Right kidney (tissue), 1 donor: ENCODE measurements at regions not wholly inside any gene's neighbourhood (a gene's known extent, or its start where the extent isn't known, plus 50 kb on each side); places are given as distances from the start of the nearest gene placed in this dataset.

ENCODE experiments used
- DNase-seq: peaks from one replicate; pipeline ENCODE4 v3.0.0-alpha.2; 2016

- no peak for DNase-seq
Measured at GRCh38 chr20:19001177-19001576, 187.6 kb downstream of the SCP2D1 start.

GRCh38 chr20:19003366-19004336, 190.1 kb downstream of the SCP2D1 start:
- no peak for DNase-seq

- DNase-seq = no peak
Measured at GRCh38 chr20:19004975-19005374, 191.4 kb downstream of the SCP2D1 start.

- DNase-seq = no peak
Measured at GRCh38 chr20:19008497-19008896, 194.9 kb downstream of the SCP2D1 start.

GRCh38 chr20:19009081-19009688, 195.6 kb downstream of the SCP2D1 start:
- DNase-seq = no peak

- DNase-seq = no peak
Measured at GRCh38 chr20:19012676-19013075, 199.1 kb downstream of the SCP2D1 start.

- no peak for DNase-seq
Measured at GRCh38 chr20:19013907-19014306, 198.5 kb upstream of the SLC24A3 start.

GRCh38 chr20:19015351-19016139, 196.9 kb upstream of the SLC24A3 start:
- DNase-seq = no peak

GRCh38 chr20:19016140-19016497, 196.3 kb upstream of the SLC24A3 start:
- no peak for DNase-seq

GRCh38 chr20:19017104-19017690, 195.2 kb upstream of the SLC24A3 start:
- no peak for DNase-seq

GRCh38 chr20:19018881-19019280, 193.6 kb upstream of the SLC24A3 start:
- no peak for DNase-seq

- DNase-seq = no peak
Measured at GRCh38 chr20:19019734-19020364, 192.6 kb upstream of the SLC24A3 start.

- DNase-seq = no peak
Measured at GRCh38 chr20:19021406-19022117, 190.9 kb upstream of the SLC24A3 start.

- no peak for DNase-seq
Measured at GRCh38 chr20:19022118-19022575, 190.3 kb upstream of the SLC24A3 start.

- no peak for DNase-seq
Measured at GRCh38 chr20:19022791-19023448, 189.5 kb upstream of the SLC24A3 start.

- DNase-seq = no peak
Measured at GRCh38 chr20:19024296-19025035, 188.0 kb upstream of the SLC24A3 start.

- no peak for DNase-seq
Measured at GRCh38 chr20:19025430-19026120, 186.9 kb upstream of the SLC24A3 start.

- no peak for DNase-seq
Measured at GRCh38 chr20:19026121-19026878, 186.1 kb upstream of the SLC24A3 start.
